Mesendoderm (in vitro differentiated cells): ENCODE measurements at regions not wholly inside any gene's neighbourhood (a gene's known extent, or its start where the extent isn't known, plus 50 kb on each side); places are given as distances from the start of the nearest gene placed in this dataset.

Experiments used
- DNase-seq: peaks from one replicate; pipeline ENCODE4 v3.0.0; 2013
- H2AK5ac ChIP-seq: 2 replicates; pipeline ENCODE4 v1.6.1; 2013; ENCODE audit warnings: low read length, inconsistent platforms
- H2BK120ac ChIP-seq: 2 replicates; pipeline ENCODE4 v1.6.1; 2013; ENCODE audit warnings: low read depth, mild to moderate bottlenecking, low read length, moderate library complexity, mixed read lengths
- H2BK15ac ChIP-seq: replicated peaks from 2 replicates; pipeline ENCODE4 v1.6.1; 2013; ENCODE audit warnings: low read depth, mild to moderate bottlenecking, moderate library complexity
- H2BK5ac ChIP-seq: 2 replicates; pipeline ENCODE4 v1.6.1; 2013; ENCODE audit warnings: low read length, inconsistent platforms
- H3K18ac ChIP-seq: 2 replicates; pipeline ENCODE4 v1.6.1; 2013; ENCODE audit warnings: mild to moderate bottlenecking, low read length, mixed read lengths
- H3K23ac ChIP-seq: one replicate; pipeline ENCODE4 v1.6.1; 2013; ENCODE audit warnings: low read length
- H3K27ac ChIP-seq: 2 replicates; pipeline ENCODE4 v1.5.1; 2013; ENCODE audit warnings: low read depth, mild to moderate bottlenecking, inconsistent platforms, low read length, moderate library complexity
- H3K27me3 ChIP-seq: 2 replicates; pipeline ENCODE4 v1.6.1; 2013; ENCODE audit warnings: low read length, control low read depth, mild to moderate bottlenecking, inconsistent platforms; ENCODE audit not compliant: insufficient read depth, poor library complexity
- H3K36me3 ChIP-seq: 2 replicates; pipeline ENCODE4 v1.6.1; 2013; ENCODE audit warnings: low read length, inconsistent platforms; ENCODE audit not compliant: control insufficient read depth, insufficient read depth
- H3K4ac ChIP-seq: one replicate; pipeline ENCODE4 v1.6.1; 2013; ENCODE audit warnings: low read depth, mild to moderate bottlenecking, low read length, moderate library complexity
- H3K4me1 ChIP-seq: 2 replicates; pipeline ENCODE4 v1.6.1; 2013; ENCODE audit warnings: low read depth, low read length, inconsistent platforms; ENCODE audit not compliant: control insufficient read depth
- H3K4me2 ChIP-seq: 2 replicates; pipeline ENCODE4 v1.6.1; 2013; ENCODE audit warnings: low read length
- H3K4me3 ChIP-seq: 2 replicates; pipeline ENCODE4 v1.5.1; 2013; ENCODE audit warnings: mild to moderate bottlenecking, low read length
- H3K56ac ChIP-seq: one replicate; pipeline ENCODE4 v1.6.1; 2013; ENCODE audit warnings: low read length
- H3K79me1 ChIP-seq: 2 replicates; pipeline ENCODE4 v1.6.1; 2013; ENCODE audit warnings: low read length, inconsistent platforms
- H3K79me2 ChIP-seq: 2 replicates; pipeline ENCODE4 v1.6.1; 2013; ENCODE audit warnings: mild to moderate bottlenecking, low read length; ENCODE audit not compliant: control insufficient read depth, insufficient read depth
- H3K9ac ChIP-seq: 2 replicates; pipeline ENCODE4 v1.6.1; 2013; ENCODE audit warnings: low read length, inconsistent platforms
- H4K5ac ChIP-seq: one replicate; pipeline ENCODE4 v1.6.1; 2013; ENCODE audit warnings: low read length
- H4K8ac ChIP-seq: one replicate; pipeline ENCODE4 v1.6.1; 2013; ENCODE audit warnings: low read depth, mild to moderate bottlenecking, control low read depth, low read length, moderate library complexity
- WGBS: extraction: QIAGEN DNeasy Blood & Tissue Kit; methylation state at CpG from one replicate; pipeline ENCODE4 v1.1.7; 2013; ENCODE audit warnings: low lambda C conversion rate, missing lambda C conversion rate; ENCODE audit not compliant: insufficient coverage; ENCODE audit errors: extremely low coverage; 5-methylcytosine and 5-hydroxymethylcytosine counted together

GRCh38 chr20:24382743-24383142, 86.7 kb upstream of the SYNDIG1 start:
- Histone ChIP-seq H2BK120ac (no peak overlapping the region), H3K79me2 (no peaks in the 10 kb centered on the region), H3K56ac (no peak overlapping the region), H3K36me3 (no peaks in the 10 kb centered on the region), H3K23ac (no peak overlapping the region), H3K27ac (no peak overlapping the region), H4K5ac (no peak overlapping the region), H3K9ac (no peak overlapping the region), H3K18ac (no peak overlapping the region), H3K4me2 (no peak overlapping the region), H2BK5ac (no peak overlapping the region), H3K4me1 (peaks cover 2% of the 10 kb centered on the region), H2BK15ac (no peak overlapping the region), H4K8ac (no peak overlapping the region), H2AK5ac (no peak overlapping the region), H3K4ac (no peak overlapping the region), H3K4me3 (no peak overlapping the region), H3K27me3 (no peaks in the 10 kb centered on the region), H3K79me1 (no peaks in the 10 kb centered on the region)
- DNase-seq, result no peak
- no CpG with 5 or more reads among the region's 2 CpGs for WGBS

GRCh38 chr20:24382331-24382730, 87.1 kb upstream of the SYNDIG1 start:
- Histone ChIP-seq H4K8ac (no peak overlapping the region), H3K4me2 (no peak overlapping the region), H3K27me3 (no peaks in the 10 kb centered on the region), H3K4me3 (no peak overlapping the region), H3K23ac (no peak overlapping the region), H2BK5ac (no peak overlapping the region), H2BK15ac (no peak overlapping the region), H3K18ac (no peak overlapping the region), H3K79me1 (no peaks in the 10 kb centered on the region), H2BK120ac (no peak overlapping the region), H3K79me2 (no peaks in the 10 kb centered on the region), H3K27ac (no peak overlapping the region), H4K5ac (no peak overlapping the region), H3K36me3 (no peaks in the 10 kb centered on the region), H2AK5ac (no peak overlapping the region), H3K56ac (no peak overlapping the region), H3K9ac (no peak overlapping the region), H3K4me1 (peaks cover 2% of the 10 kb centered on the region), H3K4ac (no peak overlapping the region)
- WGBS, result no CpG with 5 or more reads among the region's 7 CpGs
- no peak for DNase-seq

- no CpG with 5 or more reads among the region's 5 CpGs for WGBS
- Histone ChIP-seq H3K4me1 (peaks cover 2% of the 10 kb centered on the region), H4K8ac (no peak overlapping the region), H3K4me3 (no peak overlapping the region), H2BK15ac (no peak overlapping the region), H2BK5ac (no peak overlapping the region), H3K56ac (no peak overlapping the region), H3K27ac (no peak overlapping the region), H3K9ac (no peak overlapping the region), H3K27me3 (no peaks in the 10 kb centered on the region), H2BK120ac (no peak overlapping the region), H2AK5ac (no peak overlapping the region), H3K79me2 (no peaks in the 10 kb centered on the region), H3K79me1 (no peaks in the 10 kb centered on the region), H3K18ac (no peak overlapping the region), H3K36me3 (no peaks in the 10 kb centered on the region), H3K4ac (no peak overlapping the region), H4K5ac (no peak overlapping the region), H3K4me2 (no peak overlapping the region), H3K23ac (no peak overlapping the region)
- DNase-seq, result no peak
Measured at GRCh38 chr20:24381886-24382285, 87.5 kb upstream of the SYNDIG1 start.

DNA sequence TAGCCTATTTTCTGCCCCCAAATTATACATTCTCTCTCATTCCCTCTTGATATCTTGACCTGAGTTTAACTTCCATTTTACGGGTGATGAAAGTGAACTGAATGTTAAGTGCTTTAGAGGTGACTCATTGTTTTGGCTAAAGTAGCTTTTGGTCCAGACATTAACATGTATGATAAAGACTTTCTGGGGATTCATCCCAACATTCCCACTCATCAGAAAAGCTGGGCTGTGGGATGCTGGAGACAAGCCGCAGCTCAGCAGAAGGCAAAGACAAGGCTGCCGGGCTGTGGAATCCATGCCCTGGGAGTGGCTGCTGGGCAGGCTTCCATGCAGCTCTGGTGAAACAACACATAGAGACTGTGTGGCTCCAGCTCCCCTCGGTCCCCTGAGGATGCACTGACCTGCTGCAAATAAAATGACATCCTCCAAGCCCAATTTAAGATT, 89.9 kb upstream of the SYNDIG1 start:
- peak; percentile 44 for DNase-seq

DNA sequence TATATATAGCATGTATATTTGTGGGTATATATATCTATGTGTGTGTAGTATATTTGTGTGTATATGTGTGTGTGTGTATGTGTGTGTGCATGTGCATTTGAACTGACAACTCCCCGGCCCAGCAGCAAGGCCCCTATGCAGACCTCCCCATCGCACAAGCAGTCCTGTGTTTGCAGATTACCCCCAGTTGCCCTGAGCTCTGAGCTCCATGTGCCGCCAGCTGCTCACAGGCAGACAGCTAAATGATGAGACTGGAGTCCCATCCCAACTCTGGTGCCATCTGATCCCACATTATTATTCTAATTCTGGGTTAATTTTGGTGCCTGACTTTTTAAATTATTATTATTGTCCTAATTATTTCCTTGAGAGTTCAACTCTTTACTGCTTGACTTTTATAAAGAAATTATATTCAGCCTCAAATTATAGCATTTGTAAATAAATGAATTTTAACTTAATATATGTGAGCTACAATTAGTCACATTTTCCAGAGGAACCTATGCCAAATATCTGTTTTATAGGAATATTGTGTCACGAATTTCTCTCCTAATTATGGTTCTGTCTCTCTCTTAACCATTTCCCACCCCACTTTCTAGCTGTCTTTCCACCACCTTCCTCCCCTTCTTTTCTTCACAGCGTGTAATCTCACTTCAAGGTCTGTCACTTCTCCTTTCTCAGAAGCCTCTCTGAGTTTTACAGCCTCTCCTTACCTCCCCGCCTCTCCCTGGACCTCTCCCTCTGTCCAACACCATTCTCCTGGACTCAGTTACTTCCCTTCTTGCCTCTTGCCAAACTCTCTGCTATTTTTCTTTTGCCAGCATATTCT, 90.6 kb upstream of the SYNDIG1 start:
- H3K27ac ChIP-seq, result no peak overlapping the region
- no peak overlapping the region for H4K8ac ChIP-seq
- no peak overlapping the region for H3K4ac ChIP-seq
- H3K4me1 ChIP-seq, result peaks cover 2% of the 10 kb centered on the region
- H2BK5ac ChIP-seq, result no peak overlapping the region
- H4K5ac ChIP-seq, result no peak overlapping the region
- WGBS, result no CpG with 5 or more reads among the region's 6 CpGs
- no peak overlapping the region for H2AK5ac ChIP-seq
- H3K18ac ChIP-seq, result no peak overlapping the region
- no peak overlapping the region for H2BK15ac ChIP-seq
- no peaks in the 10 kb centered on the region for H3K27me3 ChIP-seq
- H3K23ac ChIP-seq, result no peak overlapping the region
- no peak overlapping the region for H3K9ac ChIP-seq
- H3K4me3 ChIP-seq, result no peak overlapping the region
- no peak overlapping the region for H3K56ac ChIP-seq
- H3K79me2 ChIP-seq, result no peaks in the 10 kb centered on the region
- no peak overlapping the region for H3K4me2 ChIP-seq
- DNase-seq, result peak; percentile 69
- H3K36me3 ChIP-seq, result no peaks in the 10 kb centered on the region
- H2BK120ac ChIP-seq, result no peak overlapping the region
- no peaks in the 10 kb centered on the region for H3K79me1 ChIP-seq

More for the DNA sequence above, 89.9 kb upstream of the SYNDIG1 start:
- no peak overlapping the region for H3K56ac ChIP-seq
- H4K8ac ChIP-seq, result no peak overlapping the region
- no peak overlapping the region for H4K5ac ChIP-seq
- no peak overlapping the region for H2BK5ac ChIP-seq
- H3K4me1 ChIP-seq, result peaks cover 2% of the 10 kb centered on the region
- no peaks in the 10 kb centered on the region for H3K27me3 ChIP-seq
- H3K79me2 ChIP-seq, result no peaks in the 10 kb centered on the region
- H2AK5ac ChIP-seq, result no peak overlapping the region
- no peak overlapping the region for H2BK15ac ChIP-seq
- no peak overlapping the region for H3K4me2 ChIP-seq
- H3K4me3 ChIP-seq, result no peak overlapping the region
- no peak overlapping the region for H3K27ac ChIP-seq
- no CpG with 5 or more reads among the region's 4 CpGs for WGBS
- H2BK120ac ChIP-seq, result no peak overlapping the region
- no peak overlapping the region for H3K18ac ChIP-seq
- no peaks in the 10 kb centered on the region for H3K36me3 ChIP-seq
- H3K23ac ChIP-seq, result no peak overlapping the region
- no peak overlapping the region for H3K4ac ChIP-seq
- no peaks in the 10 kb centered on the region for H3K79me1 ChIP-seq
- no peak overlapping the region for H3K9ac ChIP-seq
